Activated T-cell treated with anti-CD3 and anti-CD28 coated beads, Interleukin-2, amount 50 U/mL, for 4 hours (primary cell): ENCODE measurements at regions not wholly inside any gene's neighbourhood (a gene's known extent, or its start where the extent isn't known, plus 50 kb on each side); places are given as distances from the start of the nearest gene placed in this dataset.

Experiments
- ATAC-seq, 2 donors: fragments of 200-7000 bp; cut with Tn5 transposase; one replicate each; pipeline ENCODE4 v1.10.0; 2021
- DNase-seq: peaks from one replicate; pipeline ENCODE4 v3.0.0-alpha.2; 2020
- H3K27me3 Mint-ChIP-seq: one replicate; pipeline ENCODE4 v1.8.0; 2021; ENCODE audit warnings: low read depth, mixed read lengths
- H3K36me3 Mint-ChIP-seq: one replicate; pipeline ENCODE4 v1.8.0; 2022; ENCODE audit warnings: mixed read lengths; ENCODE audit not compliant: insufficient read depth
- H3K4me1 Mint-ChIP-seq: one replicate; pipeline ENCODE4 v1.8.0; 2021; ENCODE audit warnings: low read depth, mixed read lengths
- H3K4me3 Mint-ChIP-seq: one replicate; pipeline ENCODE4 v1.8.0; 2021; ENCODE audit warnings: mild to moderate bottlenecking, moderate library complexity, mixed read lengths
- H3K9me3 Mint-ChIP-seq: one replicate; pipeline ENCODE4 v1.8.0; 2021; ENCODE audit warnings: mixed read lengths

DNA sequence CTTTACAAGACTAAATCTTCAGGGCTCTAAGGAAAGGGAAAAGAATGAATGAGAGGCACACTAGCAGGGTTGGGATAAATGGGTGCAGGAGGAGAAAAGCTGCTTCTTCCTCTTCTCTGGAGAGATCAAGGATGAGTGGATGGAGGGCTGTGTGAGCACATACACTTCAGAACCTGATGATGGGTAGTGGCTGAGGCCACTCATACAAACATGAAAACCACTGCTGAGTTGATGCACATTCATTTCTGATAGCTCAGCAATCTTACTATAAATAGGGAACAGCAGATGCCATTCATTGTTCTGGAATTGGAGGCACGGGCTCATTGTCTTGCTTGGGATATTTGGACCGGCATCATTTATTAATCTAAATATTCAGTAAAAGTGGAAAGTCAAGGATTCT, 152.4 kb upstream of the KCTD1 start:
- no peak overlapping the region for H3K4me3 Mint-ChIP-seq
- no peaks in the 10 kb centered on the region for H3K9me3 Mint-ChIP-seq
- ATAC-seq, result no peak
- H3K36me3 Mint-ChIP-seq, result no peaks in the 10 kb centered on the region
- H3K4me1 Mint-ChIP-seq, result no peaks in the 10 kb centered on the region
- no peaks in the 10 kb centered on the region for H3K27me3 Mint-ChIP-seq
- DNase-seq, result no peak

DNA sequence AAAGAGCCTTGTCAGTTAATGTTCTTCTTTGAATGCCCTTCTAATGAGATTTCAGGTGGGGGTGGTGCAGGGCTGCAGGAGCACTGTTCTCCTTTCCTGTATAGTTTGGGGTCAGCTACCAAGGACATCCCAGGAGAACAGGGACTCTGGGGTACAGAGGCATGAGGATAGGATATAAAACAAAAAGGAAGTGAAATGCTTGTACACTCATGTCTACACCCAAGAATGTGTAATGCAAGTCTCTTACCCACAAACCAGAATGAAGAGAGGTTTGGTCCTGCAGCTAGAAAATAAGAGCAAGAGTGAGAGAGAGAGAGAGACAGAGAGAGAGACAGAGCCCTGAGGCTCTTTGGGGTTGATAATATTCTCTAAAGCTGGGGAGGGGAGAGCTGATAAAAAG, 151.8 kb upstream of the KCTD1 start:
- H3K36me3 Mint-ChIP-seq, result no peaks in the 10 kb centered on the region
- no peaks in the 10 kb centered on the region for H3K9me3 Mint-ChIP-seq
- H3K4me1 Mint-ChIP-seq, result no peaks in the 10 kb centered on the region
- no peak overlapping the region for H3K4me3 Mint-ChIP-seq
- DNase-seq (no peak), ATAC-seq (no peak)
- no peaks in the 10 kb centered on the region for H3K27me3 Mint-ChIP-seq

DNA sequence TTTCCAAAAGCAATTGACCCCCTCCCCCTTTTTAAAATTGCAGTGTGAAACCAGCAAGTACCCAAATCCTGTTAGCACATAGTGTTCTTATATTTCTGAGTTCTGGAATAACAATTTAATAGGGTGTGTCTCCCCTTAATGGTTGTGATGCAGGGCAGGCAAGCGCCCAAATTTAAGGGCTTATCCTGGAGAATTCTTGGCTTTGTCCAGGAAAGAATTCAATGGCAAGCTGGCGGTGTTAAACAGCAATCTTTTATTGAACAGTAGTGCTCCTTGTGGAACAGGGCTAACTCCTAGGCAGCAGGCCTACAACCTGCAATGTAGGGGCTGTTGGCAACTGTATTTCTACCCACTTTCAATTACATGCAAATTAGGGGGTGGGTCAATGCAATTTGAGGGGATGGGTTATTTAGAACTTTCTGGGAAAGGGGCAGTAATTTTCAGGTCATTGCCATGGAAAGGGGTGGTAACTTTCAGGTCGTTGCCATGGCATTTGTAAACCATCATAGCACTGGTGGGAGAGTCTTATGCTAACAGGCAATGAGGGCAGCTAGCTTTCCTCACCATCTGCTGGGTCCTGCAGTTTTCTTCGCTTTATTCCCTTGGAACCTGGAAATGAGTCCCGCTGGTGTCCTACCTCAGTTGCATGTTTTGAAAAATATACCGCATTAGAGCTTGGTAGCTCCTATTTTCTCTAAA, 149.0 kb upstream of the KCTD1 start:
- Mint-ChIP-seq H3K4me3 (no peak overlapping the region), H3K4me1 (no peaks in the 10 kb centered on the region), H3K36me3 (no peaks in the 10 kb centered on the region), H3K9me3 (peaks cover 5% of the 10 kb centered on the region), H3K27me3 (no peaks in the 10 kb centered on the region)
- no peak for DNase-seq
- ATAC-seq, result no peak

DNA sequence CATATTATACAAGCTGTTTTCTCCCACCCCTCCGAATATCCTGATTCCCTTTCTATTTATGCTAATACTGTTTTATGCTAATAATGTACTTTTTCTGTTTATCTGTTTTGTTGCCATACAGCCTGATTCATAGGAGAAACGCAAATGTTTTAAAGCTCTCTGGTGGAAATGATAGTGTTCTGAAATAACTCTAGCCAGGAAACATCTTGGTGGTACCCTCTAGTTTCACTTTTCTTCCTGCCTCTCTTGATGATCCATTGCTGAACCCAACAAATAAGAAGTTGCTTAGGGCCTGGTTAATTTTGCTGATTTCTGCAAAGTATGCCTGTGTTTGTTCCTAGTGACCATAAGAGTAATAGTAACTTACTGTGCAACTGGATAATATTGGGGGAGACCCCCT, 148.4 kb upstream of the KCTD1 start:
- H3K27me3 Mint-ChIP-seq, result no peaks in the 10 kb centered on the region
- peaks cover 5% of the 10 kb centered on the region for H3K9me3 Mint-ChIP-seq
- no peak for DNase-seq

DNA sequence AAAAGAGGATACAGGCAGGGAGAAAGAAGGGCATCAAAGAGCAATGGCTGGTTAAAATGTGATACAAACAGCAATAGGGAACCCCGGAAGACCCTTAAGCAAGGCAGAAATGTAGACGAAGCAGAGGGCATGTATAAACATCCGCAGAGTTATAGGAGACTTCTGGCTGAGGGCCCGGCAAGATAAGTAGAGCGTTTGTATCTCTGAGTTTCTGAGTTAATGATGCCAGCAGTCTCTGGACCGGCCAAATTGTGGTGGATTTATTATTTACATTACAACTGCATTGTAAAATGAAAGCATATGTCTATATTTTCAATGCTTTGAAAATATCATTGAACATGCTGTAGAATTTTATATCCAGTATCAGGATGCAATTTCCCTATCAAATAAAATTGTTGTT, 148.0 kb upstream of the KCTD1 start:
- Mint-ChIP-seq H3K27me3 (no peaks in the 10 kb centered on the region), H3K4me1 (no peaks in the 10 kb centered on the region), H3K36me3 (no peaks in the 10 kb centered on the region), H3K4me3 (no peak overlapping the region), H3K9me3 (peaks cover 8% of the 10 kb centered on the region)
- ATAC-seq (no peak), DNase-seq (no peak)

More for the DNA sequence above, 148.4 kb upstream of the KCTD1 start:
- Mint-ChIP-seq H3K4me1 (no peaks in the 10 kb centered on the region), H3K4me3 (no peak overlapping the region), H3K36me3 (no peaks in the 10 kb centered on the region)
- no peak for ATAC-seq

DNA sequence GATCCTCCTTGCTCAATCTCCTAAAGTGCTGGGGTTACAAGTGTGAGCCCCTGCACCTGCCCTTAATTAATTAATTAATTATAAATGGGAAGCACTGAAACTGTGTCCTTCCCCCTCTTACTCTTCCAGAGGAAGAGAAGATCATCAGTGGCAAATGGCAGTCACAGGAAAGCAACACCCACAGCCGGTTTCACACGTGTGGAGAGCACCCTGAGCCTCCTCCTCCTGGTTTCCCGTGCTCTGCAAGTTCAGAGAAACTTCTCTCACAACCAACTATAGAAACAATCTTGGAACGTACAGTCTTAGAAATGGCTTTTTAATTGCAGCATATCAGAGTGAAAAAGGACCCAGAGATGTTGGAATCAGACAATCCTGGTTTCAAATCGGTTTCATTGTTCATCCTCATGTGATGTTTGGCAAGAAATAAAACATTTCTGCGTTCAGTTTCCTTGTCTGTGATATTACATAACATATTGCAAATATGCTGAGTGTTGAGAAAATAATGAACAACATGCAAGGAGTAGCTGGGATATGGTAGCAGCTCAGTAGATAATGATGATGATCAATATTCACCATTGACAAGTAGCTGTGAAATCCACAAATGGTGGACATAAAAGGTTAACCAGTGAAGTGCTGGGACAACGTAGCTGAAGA, 141.0 kb upstream of the KCTD1 start:
- Mint-ChIP-seq H3K4me3 (no peak overlapping the region), H3K36me3 (no peaks in the 10 kb centered on the region), H3K9me3 (peaks cover 3% of the 10 kb centered on the region), H3K4me1 (no peaks in the 10 kb centered on the region), H3K27me3 (peaks cover 2% of the 10 kb centered on the region)
- ATAC-seq (no peak), DNase-seq (no peak)

DNA sequence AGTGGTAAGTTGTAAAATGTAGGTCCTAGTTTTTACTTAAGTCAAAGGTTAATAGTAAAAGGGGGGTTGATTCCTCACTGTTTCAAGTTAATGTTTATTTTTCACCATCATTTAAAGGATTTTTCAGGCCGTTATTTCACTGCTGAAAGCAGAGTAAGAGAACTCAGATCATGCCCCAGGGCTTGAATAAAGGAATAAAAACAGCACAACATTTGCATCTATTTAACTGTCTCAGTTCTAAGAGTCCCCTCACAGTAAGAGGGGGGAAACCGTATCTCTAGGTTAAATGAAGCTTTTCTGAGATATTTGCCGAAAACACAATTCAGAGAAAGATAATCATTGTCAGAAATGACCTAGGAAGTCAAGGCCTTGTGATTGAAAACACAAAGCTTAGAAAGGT, 138.2 kb upstream of the KCTD1 start:
- Mint-ChIP-seq H3K27me3 (peaks cover 2% of the 10 kb centered on the region), H3K36me3 (no peaks in the 10 kb centered on the region), H3K4me3 (no peak overlapping the region), H3K4me1 (no peaks in the 10 kb centered on the region), H3K9me3 (peaks cover 2% of the 10 kb centered on the region)
- ATAC-seq, result no peak
- DNase-seq, result no peak

DNA sequence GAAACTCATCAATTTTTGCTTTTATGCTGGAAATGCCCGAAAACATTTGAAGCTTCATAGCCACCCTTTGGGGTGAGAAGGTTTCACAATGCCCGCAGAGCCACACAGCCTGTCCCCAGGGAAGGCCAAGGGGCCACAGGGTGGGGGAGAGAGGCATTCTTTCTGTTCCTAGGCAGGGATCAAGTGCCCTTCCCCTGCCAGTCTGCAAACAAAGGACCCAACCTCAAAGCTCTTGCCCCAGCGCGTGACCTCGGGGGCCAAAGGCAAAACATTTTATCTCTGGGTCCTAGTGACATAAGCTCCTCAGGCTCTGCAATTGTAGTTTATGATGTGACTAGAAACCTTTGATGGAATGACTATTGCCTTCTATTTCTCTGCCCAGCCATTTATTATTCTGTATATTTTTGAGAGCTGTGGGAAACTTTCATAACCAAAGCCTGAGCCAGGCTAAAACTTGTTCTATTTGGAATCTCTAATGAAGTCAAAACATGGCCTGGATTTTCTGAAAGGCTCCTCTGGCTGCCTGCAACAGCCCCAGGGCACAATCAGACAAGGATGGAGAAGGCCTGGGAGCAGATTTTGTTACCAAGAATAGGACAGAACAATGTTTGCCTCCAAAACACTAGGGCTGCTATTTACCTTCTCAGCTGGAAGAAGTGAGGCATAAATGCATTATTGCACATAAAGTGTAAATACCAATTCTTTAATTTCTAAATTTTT, 137.2 kb upstream of the KCTD1 start:
- Mint-ChIP-seq H3K4me3 (no peak overlapping the region), H3K36me3 (no peaks in the 10 kb centered on the region), H3K27me3 (peaks cover 2% of the 10 kb centered on the region), H3K4me1 (no peaks in the 10 kb centered on the region), H3K9me3 (no peaks in the 10 kb centered on the region)
- DNase-seq, result no peak
- ATAC-seq, result no peak

DNA sequence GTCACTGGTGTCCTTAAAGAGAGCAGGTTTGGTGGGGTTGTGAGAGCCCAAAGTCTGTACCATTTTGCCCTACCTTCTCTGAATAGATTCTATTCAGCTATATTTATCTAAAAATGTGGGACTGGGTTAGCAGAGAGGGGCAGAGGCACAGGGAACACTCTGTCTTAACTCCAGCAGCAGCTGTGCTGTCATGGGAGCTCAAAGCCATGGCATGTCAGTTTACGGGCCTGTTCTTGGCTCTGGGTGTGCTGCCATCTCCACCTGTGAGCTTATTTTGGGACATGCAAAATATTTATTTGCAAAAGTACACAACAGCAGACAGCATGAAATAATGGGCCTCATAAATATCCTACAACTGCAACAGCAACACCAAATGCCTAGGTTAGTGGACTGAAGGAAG, 129.6 kb upstream of the KCTD1 start:
- H3K9me3 Mint-ChIP-seq, result peaks cover 4% of the 10 kb centered on the region
- no peaks in the 10 kb centered on the region for H3K4me1 Mint-ChIP-seq
- no peaks in the 10 kb centered on the region for H3K36me3 Mint-ChIP-seq
- no peaks in the 10 kb centered on the region for H3K27me3 Mint-ChIP-seq
- ATAC-seq (no peak), DNase-seq (no peak)
- no peak overlapping the region for H3K4me3 Mint-ChIP-seq

DNA sequence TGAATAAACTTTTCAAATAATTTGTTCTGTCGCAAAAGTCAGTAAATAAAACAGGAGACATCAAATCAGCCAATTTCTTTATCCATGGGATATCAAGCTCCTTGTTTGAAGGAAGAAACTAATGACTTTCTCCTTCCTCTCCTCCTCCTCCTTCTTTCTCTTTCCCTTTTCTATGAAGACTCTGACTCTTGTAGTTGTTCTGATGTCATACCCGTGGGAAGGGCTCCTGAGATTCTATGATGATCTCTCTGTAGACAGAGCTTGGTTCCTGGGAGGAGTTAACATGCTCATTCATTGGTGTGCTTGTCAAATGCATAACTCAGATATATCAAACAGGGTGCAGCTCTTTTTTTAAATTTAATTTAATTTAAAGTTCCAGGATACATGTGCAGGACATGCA, 118.7 kb upstream of the KCTD1 start:
- DNase-seq (no peak), ATAC-seq (no peak)
- Mint-ChIP-seq H3K36me3 (no peaks in the 10 kb centered on the region), H3K9me3 (no peaks in the 10 kb centered on the region), H3K4me3 (no peak overlapping the region), H3K4me1 (no peaks in the 10 kb centered on the region), H3K27me3 (peaks cover 4% of the 10 kb centered on the region)

DNA sequence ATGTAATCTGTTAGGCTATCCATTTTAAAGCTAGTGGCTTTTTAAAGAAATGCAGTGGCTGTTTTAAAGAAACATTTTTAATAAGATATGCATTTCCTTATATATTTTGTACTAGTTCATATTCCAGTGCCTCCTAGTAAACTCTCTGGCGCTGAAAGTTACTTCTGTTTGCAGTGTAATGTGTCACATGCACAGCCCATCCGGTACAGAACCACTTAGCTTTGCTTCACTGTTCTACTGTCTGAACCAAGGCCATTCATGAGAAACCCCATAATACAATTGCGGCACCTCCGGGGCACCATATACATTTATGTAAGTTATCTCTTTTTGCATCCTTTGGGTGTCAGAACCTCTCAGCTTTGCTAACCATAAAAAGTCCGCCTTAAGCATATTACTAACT, 114.6 kb upstream of the KCTD1 start:
- H3K27me3 Mint-ChIP-seq, result peaks cover 23% of the 10 kb centered on the region
- no peak for ATAC-seq
- no peak overlapping the region for H3K4me3 Mint-ChIP-seq
- H3K36me3 Mint-ChIP-seq, result no peaks in the 10 kb centered on the region
- no peak for DNase-seq
- no peaks in the 10 kb centered on the region for H3K4me1 Mint-ChIP-seq
- no peaks in the 10 kb centered on the region for H3K9me3 Mint-ChIP-seq

DNA sequence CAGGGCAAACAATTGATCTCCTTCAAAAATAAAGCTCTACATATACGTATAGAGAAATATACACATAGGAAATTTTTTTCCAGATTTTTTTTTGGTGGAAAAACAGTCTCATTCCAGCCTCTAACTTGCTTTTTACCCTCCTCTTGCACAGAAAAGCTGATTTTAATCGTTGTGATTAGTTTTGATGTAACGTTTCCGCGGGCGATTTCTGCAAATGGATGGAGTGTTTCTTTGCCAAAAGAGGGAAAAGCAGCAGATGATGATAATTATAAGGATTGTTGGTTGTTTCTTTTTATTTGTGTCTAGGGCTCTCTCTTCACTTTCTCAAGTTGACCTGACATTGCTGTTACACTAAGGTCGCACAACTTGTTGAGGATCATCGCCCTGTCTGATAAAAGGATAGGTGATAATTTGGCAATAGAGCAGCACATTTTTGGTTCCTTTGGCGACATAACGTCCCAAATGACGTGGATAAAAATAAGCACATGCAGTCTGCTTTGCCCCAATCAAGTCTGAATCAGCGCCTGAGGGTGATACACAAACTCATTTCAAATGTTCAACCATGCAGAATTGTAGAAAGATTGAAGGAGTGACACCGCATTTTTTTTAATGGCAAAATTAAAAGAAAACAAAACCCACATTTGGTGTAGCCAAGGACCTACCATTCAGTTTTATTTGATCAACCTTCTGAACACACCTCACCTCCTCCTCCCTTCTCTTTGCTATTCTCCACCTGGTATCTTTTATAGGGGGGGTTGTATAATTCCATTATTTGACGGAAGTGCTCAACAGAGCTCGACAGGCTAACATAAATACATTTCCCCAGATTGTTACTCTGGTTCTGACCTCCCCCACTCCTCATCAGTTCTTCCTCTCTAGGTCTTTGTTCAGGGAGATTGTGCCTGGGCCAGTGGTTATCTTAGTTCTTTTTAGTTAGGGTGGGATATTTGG, 109.6 kb upstream of the KCTD1 start:
- DNase-seq (no peak), ATAC-seq (no peak)
- H3K4me1 Mint-ChIP-seq, result peaks cover 12% of the 10 kb centered on the region
- H3K9me3 Mint-ChIP-seq, result no peaks in the 10 kb centered on the region
- H3K27me3 Mint-ChIP-seq, result peaks cover 55% of the 10 kb centered on the region
- no peaks in the 10 kb centered on the region for H3K36me3 Mint-ChIP-seq
- peak overlapping the region; percentile 59 for H3K4me3 Mint-ChIP-seq

DNA sequence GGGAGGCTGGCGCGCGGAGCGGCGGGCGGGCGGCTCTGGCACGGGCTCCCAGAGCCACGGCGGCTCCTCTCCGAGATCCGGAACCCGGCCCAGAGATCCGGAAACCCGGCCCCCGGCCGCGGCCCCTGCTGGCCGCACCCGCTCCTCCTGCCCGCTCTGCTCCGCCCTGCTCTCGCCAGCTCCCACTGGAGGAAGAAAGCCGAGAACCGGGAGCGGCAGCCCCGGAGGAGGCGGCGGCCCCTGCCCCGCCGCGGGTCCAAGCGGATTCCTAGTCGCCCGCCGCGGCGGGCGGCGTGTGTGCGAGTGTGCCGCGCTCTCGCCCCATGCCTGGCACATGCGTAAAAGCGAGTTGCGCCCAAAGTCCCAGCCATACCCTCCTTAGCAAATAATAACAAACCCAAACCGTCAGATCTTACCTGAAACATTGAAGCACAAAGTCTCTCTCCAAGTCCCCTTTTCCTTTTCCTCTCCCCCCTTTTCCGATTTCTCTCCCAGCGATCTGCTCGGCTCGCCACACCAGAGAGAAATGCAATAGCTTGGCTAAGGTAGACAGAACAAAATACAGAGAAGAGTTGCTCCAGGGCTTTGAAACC, 108.7 kb upstream of the KCTD1 start:
- peaks cover 12% of the 10 kb centered on the region for H3K4me1 Mint-ChIP-seq
- H3K9me3 Mint-ChIP-seq, result no peaks in the 10 kb centered on the region
- DNase-seq (no peak), ATAC-seq (peak; percentile 55 to 67)
- H3K36me3 Mint-ChIP-seq, result no peaks in the 10 kb centered on the region
- H3K4me3 Mint-ChIP-seq, result peak overlapping the region; percentile 59
- H3K27me3 Mint-ChIP-seq, result peaks cover 61% of the 10 kb centered on the region

DNA sequence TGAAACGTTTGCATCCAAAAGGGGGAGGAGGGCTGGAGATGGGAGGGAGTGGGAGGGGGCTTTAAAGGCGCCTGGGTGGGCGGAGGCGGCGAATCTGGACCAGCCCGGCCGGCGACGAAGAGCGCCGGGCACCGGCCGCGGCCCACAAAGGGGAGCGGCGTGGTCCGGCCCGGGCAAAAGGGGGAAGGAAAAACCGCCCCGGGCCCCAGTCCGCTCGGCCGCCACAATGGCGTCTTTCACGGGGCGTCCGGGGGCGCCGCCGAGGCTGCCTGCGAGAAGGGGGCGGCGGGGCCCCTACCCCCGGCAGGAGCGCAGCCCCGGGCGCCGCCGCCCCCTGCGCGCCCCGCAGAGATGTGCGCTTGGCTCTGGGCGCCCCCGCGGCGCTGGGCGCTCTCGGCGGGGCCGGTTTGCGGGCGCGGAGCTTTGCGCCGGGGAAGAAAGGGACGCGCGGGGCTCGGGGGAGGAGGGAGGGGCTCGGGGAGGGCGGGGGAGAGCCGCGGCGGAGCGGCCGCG, 108.1 kb upstream of the KCTD1 start:
- Mint-ChIP-seq H3K36me3 (no peaks in the 10 kb centered on the region), H3K4me1 (peaks cover 12% of the 10 kb centered on the region), H3K27me3 (peaks cover 67% of the 10 kb centered on the region), H3K9me3 (no peaks in the 10 kb centered on the region), H3K4me3 (no peak overlapping the region)
- DNase-seq, result no peak
- peak; percentile 34 to 37 for ATAC-seq
